ENCODE measurements at regions not wholly inside any gene's neighbourhood (a gene's known extent, or its start where the extent isn't known, plus 50 kb on each side); places are given as distances from the start of the nearest gene placed in this dataset.

- TF ChIP-seq CTCF (IDR thresholded peaks at IDR 0.05; ENCODE audit: insufficient read depth, low read length) (no peak), GABPA (IDR thresholded peaks at IDR 0.05; ENCODE audit: low read depth) (no peak), POLR2AphosphoS5 (IDR thresholded peaks at IDR 0.05; ENCODE audit: low read depth) (no peak), REST (IDR thresholded peaks at IDR 0.05; ENCODE audit: insufficient replicate concordance, low read depth) (no peak)
These were observed 527.2 kb downstream of the IRS1 start for GRCh38 chr2:226272435-226272834.
